NB4 (cell line): ENCODE measurements at regions not wholly inside any gene's neighbourhood (a gene's known extent, or its start where the extent isn't known, plus 50 kb on each side); places are given as distances from the start of the nearest gene placed in this dataset.

Source experiments
- DNase-seq: peaks from one replicate; pipeline ENCODE4 v3.0.0; 2010; ENCODE audit warnings: low read depth
- H3K4me3 ChIP-seq: one replicate; pipeline ENCODE4 v1.5.1; 2011; ENCODE audit warnings: mild to moderate bottlenecking, low read depth, low read length, moderate library complexity
- MYC ChIP-seq: IDR thresholded peaks from 2 replicates; pipeline ENCODE4 v1.6.1; 2011; ENCODE audit warnings: low read depth, low read length
- POLR2A ChIP-seq: IDR thresholded peaks from 2 replicates; pipeline ENCODE4 v1.6.1; 2011; ENCODE audit warnings: mild to moderate bottlenecking; ENCODE audit not compliant: insufficient read length; ENCODE audit errors: extremely low read depth
- TF ChIP-seq, protein P1 (sequence below): IDR thresholded peaks from one replicate; pipeline ENCODE4 v1.5.1; 2012; ENCODE audit warnings: low read depth, low read length
- TF ChIP-seq, protein P2 (sequence below): IDR thresholded peaks from 2 replicates; pipeline ENCODE4 v1.6.1; 2011; ENCODE audit warnings: low read depth, low read length

DNA sequence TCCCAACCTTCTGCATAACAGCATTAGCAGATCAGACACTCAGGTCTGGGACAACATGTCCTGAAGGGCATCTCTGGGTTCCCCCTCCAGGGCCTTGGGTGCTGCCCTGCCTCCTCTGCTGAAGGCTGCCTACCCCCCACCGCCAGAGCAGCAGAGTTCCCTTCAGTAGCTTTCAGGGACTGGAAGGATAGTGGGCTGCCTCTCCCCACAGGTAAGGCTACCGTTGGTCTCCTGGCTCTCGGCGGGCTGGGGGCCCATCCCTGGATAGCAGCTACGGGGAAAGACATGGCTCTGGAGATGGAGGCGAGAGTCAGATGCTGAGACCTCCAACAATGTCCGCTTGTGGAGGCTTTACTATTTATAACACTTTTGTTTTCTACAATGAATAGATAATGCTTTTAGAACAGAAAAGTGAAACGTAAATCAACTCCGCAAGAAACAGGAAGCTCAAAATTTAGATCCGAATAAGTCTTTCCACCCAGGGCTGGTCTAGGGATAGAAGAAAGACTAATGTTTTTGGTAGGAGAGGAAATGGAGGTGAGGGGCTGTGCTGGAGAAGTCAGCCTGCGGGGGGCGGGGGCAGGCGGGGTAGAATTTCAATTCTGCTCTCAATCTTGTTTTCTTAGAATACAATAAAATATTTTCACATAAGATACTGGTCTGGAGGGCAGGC, 58.4 kb downstream of the ARL4C start:
- DNase-seq, result no peak
- H3K4me3 ChIP-seq, result no peak overlapping the region
- TF ChIP-seq, protein P1, sequence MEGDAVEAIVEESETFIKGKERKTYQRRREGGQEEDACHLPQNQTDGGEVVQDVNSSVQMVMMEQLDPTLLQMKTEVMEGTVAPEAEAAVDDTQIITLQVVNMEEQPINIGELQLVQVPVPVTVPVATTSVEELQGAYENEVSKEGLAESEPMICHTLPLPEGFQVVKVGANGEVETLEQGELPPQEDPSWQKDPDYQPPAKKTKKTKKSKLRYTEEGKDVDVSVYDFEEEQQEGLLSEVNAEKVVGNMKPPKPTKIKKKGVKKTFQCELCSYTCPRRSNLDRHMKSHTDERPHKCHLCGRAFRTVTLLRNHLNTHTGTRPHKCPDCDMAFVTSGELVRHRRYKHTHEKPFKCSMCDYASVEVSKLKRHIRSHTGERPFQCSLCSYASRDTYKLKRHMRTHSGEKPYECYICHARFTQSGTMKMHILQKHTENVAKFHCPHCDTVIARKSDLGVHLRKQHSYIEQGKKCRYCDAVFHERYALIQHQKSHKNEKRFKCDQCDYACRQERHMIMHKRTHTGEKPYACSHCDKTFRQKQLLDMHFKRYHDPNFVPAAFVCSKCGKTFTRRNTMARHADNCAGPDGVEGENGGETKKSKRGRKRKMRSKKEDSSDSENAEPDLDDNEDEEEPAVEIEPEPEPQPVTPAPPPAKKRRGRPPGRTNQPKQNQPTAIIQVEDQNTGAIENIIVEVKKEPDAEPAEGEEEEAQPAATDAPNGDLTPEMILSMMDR, result no peak
- TF ChIP-seq POLR2A (no peak), MYC (no peak)
- TF ChIP-seq, protein P2, sequence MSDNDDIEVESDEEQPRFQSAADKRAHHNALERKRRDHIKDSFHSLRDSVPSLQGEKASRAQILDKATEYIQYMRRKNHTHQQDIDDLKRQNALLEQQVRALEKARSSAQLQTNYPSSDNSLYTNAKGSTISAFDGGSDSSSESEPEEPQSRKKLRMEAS, result no peak

DNA sequence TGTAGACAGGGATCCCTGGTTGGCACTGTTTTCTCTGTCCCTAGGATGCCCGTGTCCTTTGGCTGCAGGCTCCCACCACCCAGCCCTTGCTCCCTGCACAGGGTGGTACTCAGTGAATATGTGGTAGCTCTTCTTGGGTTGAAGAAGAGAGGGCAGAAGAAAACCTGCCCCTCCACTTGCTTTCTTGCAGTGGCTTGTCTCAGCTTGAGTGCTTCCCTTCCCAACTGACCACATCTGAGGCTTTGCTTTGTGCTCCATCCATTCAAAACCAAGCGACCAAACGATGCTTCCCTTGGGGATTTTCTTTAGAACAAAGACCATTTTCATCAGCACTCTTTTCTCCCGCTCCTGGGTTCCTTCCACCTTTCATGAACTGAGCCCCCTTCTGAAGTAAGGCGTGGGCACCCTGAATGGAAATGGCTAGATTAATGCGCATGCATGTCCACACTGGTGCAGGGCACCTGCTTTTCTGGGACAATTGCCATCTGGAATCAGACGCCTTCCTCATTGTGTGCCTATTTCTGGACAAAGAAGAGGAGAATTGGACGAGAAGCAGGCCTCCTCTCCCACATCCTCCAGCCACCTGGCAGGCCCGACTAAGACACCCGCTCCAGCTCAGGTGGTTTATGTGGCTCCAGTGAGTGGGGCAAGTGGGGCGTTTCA, 59.1 kb downstream of the ARL4C start:
- DNase-seq, result no peak
- TF ChIP-seq, protein P1, result no peak
- TF ChIP-seq, protein P2, result no peak
- TF ChIP-seq POLR2A (no peak), MYC (no peak)
- no peak overlapping the region for H3K4me3 ChIP-seq

DNA sequence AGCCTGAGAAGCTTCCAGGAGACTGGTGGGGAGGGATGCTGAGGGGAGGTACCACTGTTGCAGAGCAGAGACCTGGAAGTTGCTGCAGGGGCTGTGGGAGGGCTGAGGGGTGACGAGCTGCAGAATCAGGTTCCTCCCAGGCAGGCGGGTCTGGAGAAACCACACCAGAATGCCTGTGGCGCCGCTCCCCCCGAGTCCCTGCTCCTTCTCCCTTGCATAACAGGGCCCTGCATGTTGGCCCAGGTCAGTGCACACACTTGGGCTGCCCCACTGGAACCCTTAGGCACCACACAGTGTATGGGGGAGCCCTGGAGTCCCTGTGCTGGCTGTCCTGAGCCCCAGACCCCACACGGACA, 60.4 kb downstream of the ARL4C start:
- no peak for TF ChIP-seq POLR2A
- TF ChIP-seq, protein P2, result no peak
- no peak for TF ChIP-seq MYC
- TF ChIP-seq, protein P1, result no peak
- no peak overlapping the region for H3K4me3 ChIP-seq
- DNase-seq, result no peak

DNA sequence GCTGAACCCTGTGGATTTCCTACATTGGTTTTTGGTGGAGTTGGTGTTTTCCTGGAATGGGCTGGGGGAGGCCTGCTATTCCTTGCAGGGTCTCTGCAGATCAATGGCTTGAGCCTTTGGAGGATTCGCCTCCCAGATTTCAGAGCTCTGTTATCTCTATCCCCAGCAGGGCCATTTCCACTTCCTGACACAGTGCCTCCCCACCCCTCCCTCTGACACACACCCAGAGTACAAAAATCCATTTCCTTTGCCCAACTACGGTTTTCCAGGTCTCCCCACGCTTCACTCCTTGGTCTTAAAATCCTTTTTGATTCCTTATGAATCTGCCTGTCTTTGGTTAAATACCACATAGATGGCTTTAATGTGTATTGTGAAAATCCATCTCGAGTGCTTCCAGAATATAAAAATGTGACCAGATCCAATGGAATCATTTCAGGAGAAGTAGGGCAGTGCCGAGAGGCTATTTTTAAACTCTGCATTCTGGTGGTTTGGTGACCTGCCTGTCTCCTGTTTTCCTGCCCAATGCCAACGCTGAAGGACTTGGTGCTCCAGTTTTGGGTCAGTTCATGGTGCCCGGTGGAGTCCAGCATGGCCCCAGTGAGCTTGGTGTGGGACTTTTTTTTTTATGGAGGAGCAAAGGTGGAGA, 60.9 kb downstream of the ARL4C start:
- TF ChIP-seq POLR2A (no peak), MYC (no peak)
- TF ChIP-seq, protein P1, result no peak
- TF ChIP-seq, protein P2, result no peak
- H3K4me3 ChIP-seq, result no peak overlapping the region
- DNase-seq, result no peak

DNA sequence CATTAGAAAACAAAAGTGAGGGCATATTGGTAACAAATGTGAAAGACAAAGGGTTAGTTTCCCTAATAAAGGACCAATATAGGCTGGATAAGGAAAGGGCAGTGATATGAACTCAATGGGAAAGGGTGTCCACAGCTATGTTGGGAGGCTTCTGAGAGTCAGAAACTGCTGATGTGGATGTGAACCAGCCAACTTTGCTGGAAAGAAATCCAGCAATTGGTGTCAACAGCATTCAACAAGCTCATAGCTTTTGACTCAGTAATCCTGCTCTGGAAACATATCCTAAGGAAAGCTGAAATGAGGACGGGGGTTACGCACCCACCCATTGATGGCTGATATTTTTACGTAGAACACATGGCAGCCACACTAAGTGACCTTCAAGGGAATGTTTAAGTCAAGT, 63.7 kb downstream of the ARL4C start:
- no peak for DNase-seq
- TF ChIP-seq POLR2A, result no peak
- TF ChIP-seq, protein P2, result no peak
- TF ChIP-seq, protein P1, result no peak
- no peak for TF ChIP-seq MYC
- no peak overlapping the region for H3K4me3 ChIP-seq
